ENCODE measurements at regions not wholly inside any gene's neighbourhood (a gene's known extent, or its start where the extent isn't known, plus 50 kb on each side); places are given as distances from the start of the nearest gene placed in this dataset.

DNA sequence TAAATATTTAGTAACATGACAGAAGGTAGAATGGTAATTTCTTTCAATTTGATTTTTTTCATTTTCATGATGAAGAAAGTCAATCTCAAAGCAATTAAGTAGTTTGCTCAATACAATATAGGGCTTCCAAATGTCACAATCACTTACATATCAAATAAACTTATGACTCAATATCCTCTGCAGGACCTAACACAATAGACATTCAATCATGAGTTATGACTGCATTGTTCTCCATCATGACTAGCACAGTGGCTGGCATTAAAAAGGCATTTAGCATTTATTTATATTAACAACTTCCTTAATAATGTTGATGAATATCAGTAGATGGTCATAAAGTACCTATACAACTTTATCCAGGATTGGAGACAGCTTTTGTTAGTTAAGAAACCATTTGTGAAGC, 1499.6 kb downstream of the EFNA5 start:
- Mint-ChIP-seq H3K9me3 (ENCODE audit: low read depth, unreplicated experiment) (peaks cover 18% of the 10 kb centered on the region), H3K27ac (ENCODE audit: unreplicated experiment) (no peak overlapping the region), H3K27me3 (ENCODE audit: unreplicated experiment) (no peaks in the 10 kb centered on the region), H3K4me3 (ENCODE audit: low read depth, unreplicated experiment) (no peak overlapping the region), H3K4me1 (ENCODE audit: low read depth, unreplicated experiment) (peaks cover 20% of the 10 kb centered on the region), H3K36me3 (ENCODE audit: insufficient read depth, unreplicated experiment) (no peaks in the 10 kb centered on the region)
- DNase-seq, result no peak
- no TSS peak for BruUV-seq (replicated peaks)
- TF ChIP-seq, protein P1, sequence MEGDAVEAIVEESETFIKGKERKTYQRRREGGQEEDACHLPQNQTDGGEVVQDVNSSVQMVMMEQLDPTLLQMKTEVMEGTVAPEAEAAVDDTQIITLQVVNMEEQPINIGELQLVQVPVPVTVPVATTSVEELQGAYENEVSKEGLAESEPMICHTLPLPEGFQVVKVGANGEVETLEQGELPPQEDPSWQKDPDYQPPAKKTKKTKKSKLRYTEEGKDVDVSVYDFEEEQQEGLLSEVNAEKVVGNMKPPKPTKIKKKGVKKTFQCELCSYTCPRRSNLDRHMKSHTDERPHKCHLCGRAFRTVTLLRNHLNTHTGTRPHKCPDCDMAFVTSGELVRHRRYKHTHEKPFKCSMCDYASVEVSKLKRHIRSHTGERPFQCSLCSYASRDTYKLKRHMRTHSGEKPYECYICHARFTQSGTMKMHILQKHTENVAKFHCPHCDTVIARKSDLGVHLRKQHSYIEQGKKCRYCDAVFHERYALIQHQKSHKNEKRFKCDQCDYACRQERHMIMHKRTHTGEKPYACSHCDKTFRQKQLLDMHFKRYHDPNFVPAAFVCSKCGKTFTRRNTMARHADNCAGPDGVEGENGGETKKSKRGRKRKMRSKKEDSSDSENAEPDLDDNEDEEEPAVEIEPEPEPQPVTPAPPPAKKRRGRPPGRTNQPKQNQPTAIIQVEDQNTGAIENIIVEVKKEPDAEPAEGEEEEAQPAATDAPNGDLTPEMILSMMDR (IDR thresholded peaks at IDR 0.05; ENCODE audit: unreplicated experiment), result no peak
- intact Hi-C loops (cut with micrococcal nuclease; ENCODE audit: unreplicated experiment), result no loop called here
- CTCF ChIA-PET, result no interaction called here

DNA sequence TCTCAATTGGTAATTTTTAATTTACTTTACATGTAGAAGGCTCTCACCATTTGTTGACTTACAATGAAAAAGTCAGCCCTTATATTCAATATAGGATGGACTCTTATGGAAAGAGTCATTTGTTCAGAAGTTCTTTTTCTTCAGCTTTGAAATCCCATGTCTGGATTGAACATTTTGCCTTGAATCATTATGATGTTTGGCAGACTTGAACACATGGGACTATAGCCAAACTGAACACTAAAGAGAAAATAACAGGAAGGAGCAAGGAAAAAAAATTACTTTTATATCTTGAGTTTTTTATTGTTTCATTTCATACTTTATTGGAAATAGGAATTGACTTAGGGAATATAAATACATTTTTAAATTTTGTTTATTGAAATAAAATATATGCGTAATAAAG, 1503.0 kb downstream of the EFNA5 start:
- CTCF ChIA-PET, result no interaction called here
- intact Hi-C loops (cut with micrococcal nuclease; ENCODE audit: unreplicated experiment), result no loop called here
- Mint-ChIP-seq H3K27me3 (ENCODE audit: unreplicated experiment) (no peaks in the 10 kb centered on the region), H3K27ac (ENCODE audit: unreplicated experiment) (no peak overlapping the region), H3K4me1 (ENCODE audit: low read depth, unreplicated experiment) (peaks cover 12% of the 10 kb centered on the region), H3K36me3 (ENCODE audit: insufficient read depth, unreplicated experiment) (no peaks in the 10 kb centered on the region), H3K4me3 (ENCODE audit: low read depth, unreplicated experiment) (no peak overlapping the region), H3K9me3 (ENCODE audit: low read depth, unreplicated experiment) (peaks cover 5% of the 10 kb centered on the region)
- TF ChIP-seq, protein P1 (IDR thresholded peaks at IDR 0.05; ENCODE audit: unreplicated experiment), result no peak
- no TSS peak for BruUV-seq (replicated peaks)
- DNase-seq, result no peak

DNA sequence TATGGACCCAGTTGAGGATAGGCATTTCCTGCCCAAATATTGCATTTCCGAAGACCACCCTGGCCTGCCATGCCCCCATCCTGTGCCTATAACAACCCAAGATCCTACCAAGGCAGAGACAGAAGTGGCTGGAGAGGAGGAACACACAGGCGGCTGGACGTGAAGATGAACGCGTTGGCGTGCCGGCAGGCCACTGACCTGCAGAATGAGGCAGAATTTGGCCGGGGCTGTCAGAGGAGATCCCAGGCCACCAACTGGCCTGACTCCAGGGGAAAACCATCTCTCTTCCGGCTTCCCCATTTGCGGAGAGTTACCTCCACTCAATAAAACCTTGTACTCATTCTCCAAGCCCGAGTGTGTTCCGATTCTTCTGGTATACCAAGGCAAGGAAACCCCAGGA, 1507.5 kb downstream of the EFNA5 start:
- H3K4me1 Mint-ChIP-seq (ENCODE audit: low read depth, unreplicated experiment), result no peaks in the 10 kb centered on the region
- H3K4me3 Mint-ChIP-seq (ENCODE audit: low read depth, unreplicated experiment), result no peak overlapping the region
- intact Hi-C loops (cut with micrococcal nuclease; ENCODE audit: unreplicated experiment), result no loop called here
- no peak for DNase-seq
- TF ChIP-seq, protein P1 (IDR thresholded peaks at IDR 0.05; ENCODE audit: unreplicated experiment), result no peak
- H3K27me3 Mint-ChIP-seq (ENCODE audit: unreplicated experiment), result no peaks in the 10 kb centered on the region
- H3K36me3 Mint-ChIP-seq (ENCODE audit: insufficient read depth, unreplicated experiment), result no peaks in the 10 kb centered on the region
- no peak overlapping the region for H3K27ac Mint-ChIP-seq (ENCODE audit: unreplicated experiment)
- H3K9me3 Mint-ChIP-seq (ENCODE audit: low read depth, unreplicated experiment), result peaks cover 5% of the 10 kb centered on the region
- CTCF ChIA-PET, result no interaction called here
- no TSS peak for BruUV-seq (replicated peaks)

DNA sequence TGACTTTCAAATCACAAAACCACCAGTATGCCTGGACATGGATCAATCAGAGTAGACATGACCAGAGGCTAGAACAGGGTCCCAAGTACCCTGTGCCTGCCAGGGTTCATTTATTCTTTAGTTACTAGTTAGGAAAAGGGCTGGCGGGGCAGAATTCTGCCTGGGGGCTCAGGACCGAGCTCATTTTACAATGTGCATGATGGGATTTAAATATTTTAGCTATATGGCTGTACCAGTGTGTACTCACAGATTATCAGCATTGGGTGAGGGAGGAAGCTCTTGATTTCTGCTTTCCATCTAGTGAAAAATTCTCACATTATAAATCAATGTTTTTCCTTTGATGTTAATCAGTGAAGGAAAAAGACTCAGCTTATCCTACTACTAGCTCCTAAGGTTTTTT, 1511.1 kb downstream of the EFNA5 start:
- no peaks in the 10 kb centered on the region for H3K27me3 Mint-ChIP-seq (ENCODE audit: unreplicated experiment)
- no peak for DNase-seq
- H3K36me3 Mint-ChIP-seq (ENCODE audit: insufficient read depth, unreplicated experiment), result no peaks in the 10 kb centered on the region
- peaks cover 6% of the 10 kb centered on the region for H3K9me3 Mint-ChIP-seq (ENCODE audit: low read depth, unreplicated experiment)
- H3K27ac Mint-ChIP-seq (ENCODE audit: unreplicated experiment), result no peak overlapping the region
- no peak overlapping the region for H3K4me3 Mint-ChIP-seq (ENCODE audit: low read depth, unreplicated experiment)
- intact Hi-C loops (cut with micrococcal nuclease; ENCODE audit: unreplicated experiment), result no loop called here
- TF ChIP-seq, protein P1 (IDR thresholded peaks at IDR 0.05; ENCODE audit: unreplicated experiment), result no peak
- no TSS peak for BruUV-seq (replicated peaks)
- CTCF ChIA-PET, result no interaction called here
- H3K4me1 Mint-ChIP-seq (ENCODE audit: low read depth, unreplicated experiment), result no peaks in the 10 kb centered on the region

DNA sequence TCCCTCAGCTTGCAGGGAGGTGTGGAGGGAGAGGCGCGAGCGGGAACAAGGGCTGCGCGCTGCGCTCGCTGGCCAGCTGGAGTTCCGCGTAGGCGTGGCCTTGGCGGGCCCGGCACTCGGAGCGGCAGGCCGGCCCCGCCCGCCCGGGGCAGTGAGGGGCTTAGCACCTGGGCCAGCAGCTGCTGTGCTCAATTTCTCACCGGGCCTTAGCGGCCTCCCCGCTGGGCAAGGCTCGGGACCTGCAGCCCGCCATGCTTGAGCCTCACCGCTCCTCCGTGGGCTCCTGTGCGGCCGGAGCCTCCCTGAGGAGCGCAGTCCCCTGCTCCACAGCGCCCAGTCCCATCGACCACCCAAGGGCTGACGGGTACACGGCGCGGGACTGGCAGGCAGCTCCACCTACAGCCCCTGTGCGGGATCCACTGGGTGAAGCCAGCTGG, 1516.4 kb downstream of the EFNA5 start:
- Mint-ChIP-seq H3K36me3 (ENCODE audit: insufficient read depth, unreplicated experiment) (no peaks in the 10 kb centered on the region), H3K4me3 (ENCODE audit: low read depth, unreplicated experiment) (no peak overlapping the region), H3K4me1 (ENCODE audit: low read depth, unreplicated experiment) (no peaks in the 10 kb centered on the region), H3K9me3 (ENCODE audit: low read depth, unreplicated experiment) (peaks cover 7% of the 10 kb centered on the region), H3K27me3 (ENCODE audit: unreplicated experiment) (no peaks in the 10 kb centered on the region), H3K27ac (ENCODE audit: unreplicated experiment) (no peak overlapping the region)
- intact Hi-C loops (cut with micrococcal nuclease; ENCODE audit: unreplicated experiment), result no loop called here
- CTCF ChIA-PET, result no interaction called here
- BruUV-seq (replicated peaks), result no TSS peak
- TF ChIP-seq, protein P1 (IDR thresholded peaks at IDR 0.05; ENCODE audit: unreplicated experiment), result no peak
- DNase-seq, result no peak

Data from Calu3 (cell line).